Neuronal stem cell (in vitro differentiated cells): ENCODE measurements at regions not wholly inside any gene's neighbourhood (a gene's known extent, or its start where the extent isn't known, plus 50 kb on each side); places are given as distances from the start of the nearest gene placed in this dataset.

ENCODE experiments used
- DNase-seq: peaks from one replicate; pipeline ENCODE4 v3.0.0-alpha.2; 2013; ENCODE audit warnings: low spot score
- H2AFZ ChIP-seq: one replicate; pipeline ENCODE4 v1.6.1; 2013; ENCODE audit warnings: mild to moderate bottlenecking, low read length, inconsistent platforms
- H2AK5ac ChIP-seq: 2 replicates; pipeline ENCODE4 v1.6.1; 2013; ENCODE audit warnings: low read depth, mild to moderate bottlenecking, inconsistent platforms, low read length, moderate library complexity, mixed read lengths
- H2BK120ac ChIP-seq: 2 replicates; pipeline ENCODE4 v1.6.1; 2013; ENCODE audit warnings: low read depth, mild to moderate bottlenecking, inconsistent platforms, low read length, moderate library complexity, mixed read lengths
- H2BK12ac ChIP-seq: one replicate; pipeline ENCODE4 v1.6.1; 2013; ENCODE audit warnings: low read length, inconsistent platforms
- H2BK15ac ChIP-seq: 2 replicates; pipeline ENCODE4 v1.6.1; 2013; ENCODE audit warnings: mild to moderate bottlenecking, low read length, inconsistent platforms, mixed read lengths
- H2BK5ac ChIP-seq: one replicate; pipeline ENCODE4 v1.6.1; 2013; ENCODE audit warnings: inconsistent platforms, mild to moderate bottlenecking, low read length, moderate library complexity
- H3K14ac ChIP-seq: one replicate; pipeline ENCODE4 v1.6.1; 2013; ENCODE audit warnings: low read length, inconsistent platforms
- H3K18ac ChIP-seq: 2 replicates; pipeline ENCODE4 v1.6.1; 2013; ENCODE audit warnings: low read length, inconsistent platforms
- H3K23ac ChIP-seq: 2 replicates; pipeline ENCODE4 v1.6.1; 2013; ENCODE audit warnings: low read depth, mild to moderate bottlenecking, mixed read lengths, low read length, inconsistent platforms; ENCODE audit not compliant: poor library complexity
- H3K27ac ChIP-seq: replicated peaks from 3 replicates; pipeline ENCODE4 v1.5.1; 2013; ENCODE audit warnings: low read length, inconsistent platforms
- H3K27me3 ChIP-seq, 3 experiments: 2 replicates each; pipeline ENCODE4 v1.6.1; 2013; ENCODE audit warnings: low read length in 3 of 3, mild to moderate bottlenecking in 2 of 3, inconsistent platforms in 1 of 3, low read depth in 1 of 3, mixed read lengths in 1 of 3, moderate library complexity in 1 of 3; ENCODE audit not compliant: control insufficient read depth in 3 of 3, insufficient read depth in 3 of 3
- H3K36me3 ChIP-seq, 2 donors: replicated peaks in 1 of 2; 2 replicates each; pipeline ENCODE4 v1.6.1; 2013; ENCODE audit warnings: low read length in 2 of 2; ENCODE audit not compliant: control insufficient read depth in 2 of 2, insufficient read depth in 2 of 2
- H3K4ac ChIP-seq: 2 replicates; pipeline ENCODE4 v1.6.1; 2013; ENCODE audit warnings: inconsistent platforms, mild to moderate bottlenecking, low read length, moderate library complexity
- H3K4me1 ChIP-seq, 2 donors: 1 replicate in 1 of 2; 2 replicates in 1 of 2; pipeline ENCODE4 v1.6.1; 2013; ENCODE audit warnings: low read length in 2 of 2, low read depth in 1 of 2; ENCODE audit not compliant: control insufficient read depth in 2 of 2, insufficient read depth in 1 of 2
- H3K4me2 ChIP-seq: one replicate; pipeline ENCODE4 v1.6.1; 2013; ENCODE audit warnings: mild to moderate bottlenecking, low read length, inconsistent platforms; ENCODE audit not compliant: insufficient read depth, poor library complexity, severe bottlenecking
- H3K4me3 ChIP-seq, 2 donors: 2 replicates each; pipeline ENCODE4 v1.5.1; 2013; ENCODE audit warnings: low read length in 2 of 2, mild to moderate bottlenecking in 2 of 2, inconsistent platforms in 1 of 2, moderate library complexity in 1 of 2
- H3K79me1 ChIP-seq: one replicate; pipeline ENCODE4 v1.6.1; 2013; ENCODE audit warnings: low read depth, mild to moderate bottlenecking, inconsistent platforms, low read length, moderate library complexity
- H3K9ac ChIP-seq: one replicate; pipeline ENCODE4 v1.6.1; 2013; ENCODE audit warnings: mild to moderate bottlenecking, low read depth, low read length, inconsistent platforms; ENCODE audit not compliant: poor library complexity
- H3K9me3 ChIP-seq, 2 donors: replicated peaks in 1 of 2; 2 replicates each; pipeline versions ENCODE3 to v1.6.1; 2013; ENCODE audit warnings: low read length in 2 of 2, mild to moderate bottlenecking in 2 of 2, inconsistent platforms in 1 of 2, low read depth in 1 of 2, mixed read lengths in 1 of 2, moderate library complexity in 1 of 2; ENCODE audit not compliant: control insufficient read depth in 2 of 2, insufficient read depth in 1 of 2
- H4K8ac ChIP-seq: one replicate; pipeline ENCODE4 v1.6.1; 2013; ENCODE audit warnings: low read depth, mild to moderate bottlenecking, inconsistent platforms, low read length, moderate library complexity
- H4K91ac ChIP-seq: one replicate; pipeline ENCODE4 v1.6.1; 2013; ENCODE audit warnings: low read length, low read depth, mild to moderate bottlenecking, inconsistent platforms; ENCODE audit not compliant: poor library complexity
- WGBS, 2 donors: extraction: QIAGEN DNeasy Blood & Tissue Kit; methylation state at CpG; one replicate each; pipeline ENCODE4 v1.1.7; 2013; ENCODE audit warnings: missing lambda C conversion rate in 2 of 2, mixed read lengths in 1 of 2; ENCODE audit not compliant: insufficient read length in 2 of 2, insufficient replicate concordance in 1 of 2; ENCODE audit errors: extremely low coverage in 2 of 2; 5-methylcytosine and 5-hydroxymethylcytosine counted together

DNA sequence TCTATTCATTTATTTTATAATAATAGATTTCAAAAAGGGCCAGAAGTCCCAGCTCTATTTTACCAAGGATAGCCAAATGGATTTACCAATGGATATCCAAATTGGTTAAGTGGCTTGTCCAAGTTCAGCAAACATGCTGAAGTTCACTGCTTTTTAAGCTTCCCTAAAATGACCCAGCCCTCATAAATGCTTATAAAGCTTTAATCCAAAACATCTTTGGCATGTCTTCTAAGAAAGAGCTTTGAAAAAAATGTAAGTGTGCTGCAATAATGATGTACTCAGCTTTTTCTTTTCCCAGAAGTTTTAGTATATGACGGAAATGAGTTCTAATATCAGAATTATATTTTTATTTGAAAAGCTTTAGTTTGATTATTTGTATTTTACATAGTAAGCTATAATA is 451.5 kb upstream of the ADAMTS5 start:
- Histone ChIP-seq H3K4me3 (no peak overlapping the region), H3K36me3 (no peaks in the 10 kb centered on the region), H2BK5ac (no peak overlapping the region), H3K9ac (no peak overlapping the region), H3K9me3 (no peaks in the 10 kb centered on the region), H3K23ac (no peak overlapping the region), H3K18ac (no peak overlapping the region), H4K91ac (no peak overlapping the region), H3K27ac (no peak overlapping the region), H2AK5ac (no peak overlapping the region), H2BK120ac (no peak overlapping the region), H3K4me2 (no peak overlapping the region), H4K8ac (no peak overlapping the region), H3K14ac (no peak overlapping the region), H3K79me1 (no peaks in the 10 kb centered on the region), H3K27me3 (no peaks in the 10 kb centered on the region), H2AFZ (no peak overlapping the region), H2BK12ac (no peak overlapping the region), H3K4ac (no peak overlapping the region), H3K4me1 (no peaks in the 10 kb centered on the region), H2BK15ac (no peak overlapping the region)
- WGBS, 2 donors, result no CpG with 5 or more reads among the region's 1 CpG
- no peak for DNase-seq

DNA sequence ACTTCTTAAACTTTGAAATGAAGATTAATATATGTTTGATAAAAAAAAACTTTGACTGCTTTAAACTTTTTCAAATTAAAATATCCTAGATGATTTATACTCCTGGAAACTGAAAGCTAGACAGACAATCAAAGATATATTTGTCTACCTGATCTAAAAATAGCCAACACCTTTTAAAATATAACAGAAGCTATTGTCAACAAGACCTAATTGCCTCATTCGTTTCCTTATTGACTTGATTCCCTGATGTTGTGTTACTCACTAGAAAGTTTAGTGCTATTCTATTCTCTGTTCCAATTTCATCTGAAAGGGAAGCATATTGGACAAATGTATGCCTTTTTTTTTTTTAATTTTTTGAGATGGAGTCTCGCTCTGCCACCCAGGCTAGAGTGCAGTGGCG is 445.6 kb upstream of the ADAMTS5 start:
- H3K27ac ChIP-seq, result no peak overlapping the region
- no peak overlapping the region for H3K9ac ChIP-seq
- H2BK15ac ChIP-seq, result no peak overlapping the region
- H2BK120ac ChIP-seq, result no peak overlapping the region
- H3K36me3 ChIP-seq, result no peaks in the 10 kb centered on the region
- no peak overlapping the region for H2AK5ac ChIP-seq
- H3K14ac ChIP-seq, result no peak overlapping the region
- H4K8ac ChIP-seq, result no peak overlapping the region
- H3K4ac ChIP-seq, result no peak overlapping the region
- H2BK5ac ChIP-seq, result no peak overlapping the region
- no peaks in the 10 kb centered on the region for H3K27me3 ChIP-seq
- WGBS, 2 donors, result no CpG with 5 or more reads among the region's 3 CpGs
- H3K4me2 ChIP-seq, result no peak overlapping the region
- H4K91ac ChIP-seq, result no peak overlapping the region
- no peak overlapping the region for H3K18ac ChIP-seq
- H3K9me3 ChIP-seq, result no peaks in the 10 kb centered on the region
- no peak overlapping the region for H3K23ac ChIP-seq
- no peaks in the 10 kb centered on the region for H3K4me1 ChIP-seq
- H2AFZ ChIP-seq, result no peak overlapping the region
- no peak overlapping the region for H3K4me3 ChIP-seq
- no peaks in the 10 kb centered on the region for H3K79me1 ChIP-seq
- H2BK12ac ChIP-seq, result no peak overlapping the region
- no peak for DNase-seq

DNA sequence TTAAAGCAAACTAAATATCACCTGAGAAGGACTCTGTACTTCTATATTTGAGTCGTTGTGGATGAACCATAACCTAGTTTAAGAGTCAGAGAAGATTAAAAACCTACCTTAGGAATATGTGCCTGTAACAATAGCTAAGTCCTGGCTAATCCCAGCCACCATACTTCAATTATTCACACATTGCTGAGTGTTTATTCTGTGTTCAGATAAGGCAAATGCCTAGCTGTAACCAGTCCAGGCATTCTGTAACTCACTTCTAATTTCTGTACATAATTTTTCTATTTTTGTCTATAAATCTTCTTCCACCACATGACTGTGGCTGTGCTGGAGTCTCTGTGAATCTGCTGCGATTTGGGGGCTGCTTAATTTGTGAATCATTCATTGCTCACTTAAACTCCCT is 441.9 kb upstream of the ADAMTS5 start:
- no peak overlapping the region for H2BK15ac ChIP-seq
- no peak overlapping the region for H3K4ac ChIP-seq
- H2BK120ac ChIP-seq, result no peak overlapping the region
- no peak overlapping the region for H2BK5ac ChIP-seq
- no peaks in the 10 kb centered on the region for H3K27me3 ChIP-seq
- H3K79me1 ChIP-seq, result no peaks in the 10 kb centered on the region
- no peaks in the 10 kb centered on the region for H3K9me3 ChIP-seq
- WGBS, 2 donors, result no CpG with 5 or more reads among the region's 2 CpGs
- H3K4me1 ChIP-seq, result peaks cover 0 to 1% of the 10 kb centered on the region in 2 donors
- H3K18ac ChIP-seq, result no peak overlapping the region
- no peak overlapping the region for H2BK12ac ChIP-seq
- H3K23ac ChIP-seq, result no peak overlapping the region
- no peak overlapping the region for H4K91ac ChIP-seq
- H2AFZ ChIP-seq, result no peak overlapping the region
- H2AK5ac ChIP-seq, result no peak overlapping the region
- no peak overlapping the region for H3K4me3 ChIP-seq
- no peak overlapping the region for H3K4me2 ChIP-seq
- no peak overlapping the region for H3K14ac ChIP-seq
- H3K9ac ChIP-seq, result no peak overlapping the region
- H4K8ac ChIP-seq, result no peak overlapping the region
- DNase-seq, result no peak
- H3K36me3 ChIP-seq, result no peaks in the 10 kb centered on the region
- H3K27ac ChIP-seq, result no peak overlapping the region

DNA sequence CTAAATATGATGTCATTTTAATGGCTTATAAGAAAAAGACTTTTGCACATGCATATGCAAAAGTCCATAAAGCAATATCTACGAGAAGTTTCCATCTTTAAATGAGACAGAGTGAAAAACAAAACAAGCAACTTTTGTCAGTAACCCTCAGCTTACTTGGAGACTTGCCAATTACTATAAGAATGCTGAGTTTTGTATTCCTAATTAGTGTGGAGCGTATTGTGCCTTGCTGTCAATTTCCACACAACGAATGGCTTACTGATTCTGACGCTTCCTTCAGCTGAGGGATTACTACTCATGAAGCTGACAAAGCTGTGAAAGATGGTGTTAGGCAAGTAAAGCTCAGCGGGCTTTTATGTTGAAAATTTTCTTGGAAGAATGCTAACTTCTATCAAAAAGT is 440.4 kb upstream of the ADAMTS5 start:
- Histone ChIP-seq H4K8ac (no peak overlapping the region), H3K9me3 (no peaks in the 10 kb centered on the region), H4K91ac (no peak overlapping the region), H2BK5ac (no peak overlapping the region), H2BK15ac (no peak overlapping the region), H2BK12ac (no peak overlapping the region), H3K4ac (no peak overlapping the region), H3K4me2 (no peak overlapping the region), H2AK5ac (no peak overlapping the region), H3K27ac (no peak overlapping the region), H3K27me3 (no peaks in the 10 kb centered on the region), H3K4me1 (peaks cover 0 to 1% of the 10 kb centered on the region in 2 donors), H3K9ac (no peak overlapping the region), H2BK120ac (no peak overlapping the region), H3K79me1 (no peaks in the 10 kb centered on the region), H3K14ac (no peak overlapping the region), H3K23ac (no peak overlapping the region), H2AFZ (no peak overlapping the region), H3K18ac (no peak overlapping the region), H3K36me3 (no peaks in the 10 kb centered on the region), H3K4me3 (no peak overlapping the region)
- no CpG with 5 or more reads among the region's 5 CpGs for WGBS, 2 donors
- peak; percentile 41 for DNase-seq
